Endothelial cell of umbilical vein (primary cell): ENCODE measurements at regions not wholly inside any gene's neighbourhood (a gene's known extent, or its start where the extent isn't known, plus 50 kb on each side); places are given as distances from the start of the nearest gene placed in this dataset.

ENCODE experiments used
- BruUV-seq: library from RNA; stranded (reverse); fragments of 400-500 nt; replicated peaks from 2 replicates; lab custom pipeline; 2021; lab: Mats Ljungman, UMichigan
- CTCF ChIA-PET: fragments of 300-600, 350-600 bp; sonication (Branson Sonifier 250); formaldehyde crosslinking; loops from one replicate; lab custom pipeline; 2021; ENCODE audit warnings: antibody characterized with exemption, inconsistent platforms; lab: Charles Lee
- POLR2A ChIA-PET: fragments of 300-600, 350-600 bp; sonication (Branson Sonifier 250); formaldehyde crosslinking; loops from one replicate; lab custom pipeline; 2021; ENCODE audit warnings: antibody characterized with exemption, inconsistent platforms; lab: Charles Lee
- DNase-seq: peaks from one replicate; pipeline ENCODE4 v3.0.0-alpha.2; 2011; ENCODE audit warnings: low read depth, low spot score
- FAIRE-seq: peaks from 2 replicates; lab custom pipeline; 2011; peaks lifted over from hg19 to GRCh38; lab: Jason Lieb, UNC
- H2AFZ ChIP-seq: 2 replicates; pipeline ENCODE4 v1.6.0; 2012; ENCODE audit warnings: low read depth, low read length, control low read depth, inconsistent platforms
- H3K27ac ChIP-seq: 2 replicates; pipeline ENCODE4 v1.5.1; 2011; ENCODE audit warnings: low read depth, mild to moderate bottlenecking, control low read depth, low read length, moderate library complexity; ENCODE audit not compliant: insufficient read depth
- H3K27me3 ChIP-seq, 2 experiments: 2 replicates each; pipeline versions ENCODE4 v1.6.0 to v1.6.1; 2011; ENCODE audit warnings: low read length in 2 of 2, mixed read lengths in 1 of 2; ENCODE audit not compliant: control insufficient read depth in 2 of 2, insufficient read depth in 2 of 2
- H3K36me3 ChIP-seq, 2 experiments: 2 replicates in 1 of 2; 3 replicates in 1 of 2; pipeline ENCODE4 v1.5.1; 2011; ENCODE audit warnings: low read length in 2 of 2, mild to moderate bottlenecking in 1 of 2, moderate library complexity in 1 of 2; ENCODE audit not compliant: control insufficient read depth in 2 of 2, insufficient read depth in 2 of 2; ENCODE audit errors: extremely low read depth in 1 of 2
- H3K4me1 ChIP-seq: 3 replicates; pipeline ENCODE4 v1.5.1; 2011; ENCODE audit warnings: mild to moderate bottlenecking, low read length; ENCODE audit not compliant: control insufficient read depth, insufficient read depth; ENCODE audit errors: extremely low read depth
- H3K4me2 ChIP-seq: 2 replicates; pipeline ENCODE4 v1.6.1; 2011; ENCODE audit warnings: low read length, control low read depth, mixed read lengths; ENCODE audit not compliant: insufficient read depth
- H3K4me3 ChIP-seq, 3 experiments: fragments of 200-600 bp in 1 of 3; sonication (generic), shearing (Covaris generic) in 1 of 3; replicated peaks in 1 of 3; 2 replicates each; pipeline ENCODE4 v1.5.1; 2011 to 2016; ENCODE audit warnings: control low read depth in 3 of 3, low read length in 3 of 3, mild to moderate bottlenecking in 2 of 3, inconsistent platforms in 1 of 3, low read depth in 1 of 3, moderate library complexity in 1 of 3; ENCODE audit not compliant: insufficient read depth in 1 of 3
- H3K79me2 ChIP-seq: 2 replicates; pipeline ENCODE4 v1.6.0; 2012; ENCODE audit warnings: low read length, inconsistent platforms; ENCODE audit not compliant: control insufficient read depth, insufficient read depth
- H3K9ac ChIP-seq: replicated peaks from 2 replicates; pipeline ENCODE3; 2011; ENCODE audit warnings: low read length, control low read depth; ENCODE audit not compliant: insufficient read depth; ENCODE audit errors: extremely low read depth
- H3K9me1 ChIP-seq: replicated peaks from 3 replicates; pipeline ENCODE4 v1.6.0; 2011; ENCODE audit warnings: mild to moderate bottlenecking, low read length; ENCODE audit not compliant: control insufficient read depth, insufficient read depth; ENCODE audit errors: extremely low read depth
- H3K9me3 ChIP-seq: replicated peaks from 2 replicates; pipeline ENCODE4 v1.5.1; 2012; ENCODE audit warnings: low read length, inconsistent platforms; ENCODE audit not compliant: control insufficient read depth, insufficient read depth
- H4K20me1 ChIP-seq: replicated peaks from 2 replicates; pipeline ENCODE3; 2011; ENCODE audit warnings: mild to moderate bottlenecking, low read length; ENCODE audit not compliant: control insufficient read depth, insufficient read depth; ENCODE audit errors: extremely low read depth
- CTCF ChIP-seq, 2 donors: IDR thresholded peaks; 1 replicate in 1 of 2; 2 replicates in 1 of 2; pipeline ENCODE4 v1.5.1; 2011; ENCODE audit warnings: low read length in 2 of 2, mild to moderate bottlenecking in 2 of 2, moderate library complexity in 2 of 2, control low read depth in 1 of 2, inconsistent platforms in 1 of 2, low read depth in 1 of 2; ENCODE audit not compliant: insufficient read depth in 1 of 2; ENCODE audit errors: extremely low read depth in 1 of 2
- EZH2 ChIP-seq: IDR thresholded peaks from 2 replicates; pipeline ENCODE4 v1.6.1; 2012; ENCODE audit warnings: borderline replicate concordance, low read depth, mild to moderate bottlenecking, moderate library complexity, low read length, inconsistent platforms; ENCODE audit not compliant: severe bottlenecking
- FOS ChIP-seq: IDR thresholded peaks from 2 replicates; pipeline ENCODE4 v1.6.1; 2011; ENCODE audit warnings: mild to moderate bottlenecking, low read length, moderate library complexity, borderline replicate concordance; ENCODE audit not compliant: insufficient read depth
- GATA2 ChIP-seq: IDR thresholded peaks from 2 replicates; pipeline ENCODE4 v1.7.0; 2011; ENCODE audit warnings: low read depth, mild to moderate bottlenecking, moderate library complexity, mixed read lengths, low read length; ENCODE audit not compliant: insufficient read length, insufficient read depth
- JUN ChIP-seq: IDR thresholded peaks from 2 replicates; pipeline ENCODE4 v1.6.1; 2011; ENCODE audit warnings: borderline replicate concordance, low read depth; ENCODE audit not compliant: insufficient read length, insufficient read depth
- MAX ChIP-seq: IDR thresholded peaks from 2 replicates; pipeline ENCODE4 v1.6.1; 2011; ENCODE audit not compliant: insufficient read depth, insufficient read length
- MYC ChIP-seq: IDR thresholded peaks from one replicate; pipeline ENCODE4 v1.6.1; 2011; ENCODE audit warnings: mild to moderate bottlenecking, low read depth, low read length
- POLR2A ChIP-seq: IDR thresholded peaks from 2 replicates; pipeline ENCODE4 v1.6.1; 2012; ENCODE audit warnings: low read depth, mild to moderate bottlenecking, control low read depth, low read length
- POLR2AphosphoS5 ChIP-seq: IDR thresholded peaks from 2 replicates; pipeline ENCODE4 v1.6.1; 2012; ENCODE audit warnings: low read depth, mild to moderate bottlenecking, control low read depth, low read length, moderate library complexity; ENCODE audit not compliant: insufficient read depth
- dilution Hi-C: fragments of 300-500 bp; cut with MboI; formaldehyde crosslinking; loops from one replicate; pipeline ENCODE4 v1.15.0; 2019; ENCODE audit warnings: low sequenced_read_pairs; ENCODE audit not compliant: extremely low pct_ligation_motif_present
- intact Hi-C: fragments of 100-400 bp; cut with micrococcal nuclease; formaldehyde crosslinking; loops from one replicate; pipeline ENCODE4 v1.10.0; 2022

DNA sequence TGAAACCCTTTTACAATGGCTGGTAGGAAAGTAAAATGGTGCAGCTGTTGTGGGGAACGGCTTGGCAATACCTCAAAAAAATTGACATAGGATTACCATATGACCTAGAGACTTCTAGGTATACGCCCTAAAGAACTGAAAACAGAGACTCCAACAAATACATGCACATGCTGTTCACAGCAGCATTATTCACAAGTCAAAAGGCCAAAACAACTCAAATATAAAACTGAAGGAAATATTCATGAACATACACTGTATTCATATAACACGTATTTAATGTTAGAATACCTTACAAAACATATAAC is 74.6 kb downstream of the FOXA2 start:
- FAIRE-seq, result no peak
- TF ChIP-seq POLR2AphosphoS5 (no peak), JUN (no peak), MYC (no peak), FOS (no peak), CTCF (IDR thresholded peaks at IDR 0.05; ENCODE audit: extremely low read depth in 1 of 2, insufficient read depth in 1 of 2, low read depth in 1 of 2, low read length in 2 of 2) (no peak), EZH2 (no peak), POLR2A (no peak), MAX (no peak), GATA2 (no peak)
- POLR2A ChIA-PET, result no interaction called here
- no peaks in the 10 kb centered on the region for H3K9me3 ChIP-seq
- no peaks in the 10 kb centered on the region for H3K9me1 ChIP-seq
- H2AFZ ChIP-seq, result no peak overlapping the region
- no peaks in the 10 kb centered on the region for H3K36me3 ChIP-seq
- peaks cover 13% of the 10 kb centered on the region for H3K4me1 ChIP-seq
- H4K20me1 ChIP-seq, result no peaks in the 10 kb centered on the region
- DNase-seq, result no peak
- H3K27ac ChIP-seq, result no peak overlapping the region
- no peak overlapping the region for H3K4me2 ChIP-seq
- dilution Hi-C loops (no loop called here), intact Hi-C loops (loop anchor here (5.0 kb wide), 2 partner anchors 63 to 78 kb away; no protein-coding TSS in a partner anchor)
- H3K4me3 ChIP-seq, result no peak overlapping the region
- no peaks in the 10 kb centered on the region for H3K79me2 ChIP-seq
- CTCF ChIA-PET, result no interaction called here
- H3K27me3 ChIP-seq, result peaks cover 2 to 4% of the 10 kb centered on the region in 2 experiments
- no TSS peak for BruUV-seq
- H3K9ac ChIP-seq, result no peak overlapping the region
